ENCODE measurements at regions not wholly inside any gene's neighbourhood (a gene's known extent, or its start where the extent isn't known, plus 50 kb on each side); places are given as distances from the start of the nearest gene placed in this dataset.

- Histone ChIP-seq H3K27me3 (ENCODE audit: control insufficient read depth, insufficient read depth, low read length) (no peaks in the 10 kb centered on the region), H3K4me3 (ENCODE audit: low read depth, low read length) (no peak overlapping the region), H3K36me3 (ENCODE audit: control insufficient read depth, insufficient read depth, low read length) (no peaks in the 10 kb centered on the region)
- FAIRE-seq (peak; percentile 32), DNase-seq (ENCODE audit: low read depth) (no peak)
- TF ChIP-seq CTCF (IDR thresholded peaks at IDR 0.05; ENCODE audit: insufficient read depth, low read length, severe bottlenecking) = no peak
These were observed 87.1 kb upstream of the OPCML start for GRCh38 chr11:133619397-133619796.

- H3K36me3 ChIP-seq (ENCODE audit: control insufficient read depth, insufficient read depth, low read length) = no peaks in the 10 kb centered on the region
These were observed 86.2 kb upstream of the OPCML start for GRCh38 chr11:133618544-133618943.

GRCh38 chr11:133608496-133608895 is 76.2 kb upstream of the OPCML start:
- Histone ChIP-seq H3K36me3 (ENCODE audit: control insufficient read depth, insufficient read depth, low read length) (no peaks in the 10 kb centered on the region), H3K27me3 (ENCODE audit: control insufficient read depth, insufficient read depth, low read length) (no peaks in the 10 kb centered on the region), H3K4me3 (ENCODE audit: low read depth, low read length) (no peak overlapping the region)
- TF ChIP-seq CTCF (IDR thresholded peaks at IDR 0.05; ENCODE audit: insufficient read depth, low read length, severe bottlenecking) = no peak
- DNase-seq (ENCODE audit: low read depth) (no peak), FAIRE-seq (no peak)

More at GRCh38 chr11:133618544-133618943, 86.2 kb upstream of the OPCML start:
- FAIRE-seq (no peak), DNase-seq (ENCODE audit: low read depth) (no peak)
- no peak for TF ChIP-seq CTCF (IDR thresholded peaks at IDR 0.05; ENCODE audit: insufficient read depth, low read length, severe bottlenecking)
- H3K27me3 ChIP-seq (ENCODE audit: control insufficient read depth, insufficient read depth, low read length) = no peaks in the 10 kb centered on the region
- H3K4me3 ChIP-seq (ENCODE audit: low read depth, low read length) = no peak overlapping the region

GRCh38 chr11:133606124-133606523 is 73.8 kb upstream of the OPCML start:
- Histone ChIP-seq H3K27me3 (ENCODE audit: control insufficient read depth, insufficient read depth, low read length) (no peaks in the 10 kb centered on the region), H3K36me3 (ENCODE audit: control insufficient read depth, insufficient read depth, low read length) (no peaks in the 10 kb centered on the region), H3K4me3 (ENCODE audit: low read depth, low read length) (no peak overlapping the region)
- no peak for DNase-seq (ENCODE audit: low read depth)
- FAIRE-seq = peak; percentile 28
- no peak for TF ChIP-seq CTCF (IDR thresholded peaks at IDR 0.05; ENCODE audit: insufficient read depth, low read length, severe bottlenecking)

- DNase-seq (ENCODE audit: low read depth) = no peak
- no peaks in the 10 kb centered on the region for H3K27me3 ChIP-seq (ENCODE audit: control insufficient read depth, insufficient read depth, low read length)
- no peak for FAIRE-seq
- no peaks in the 10 kb centered on the region for H3K36me3 ChIP-seq (ENCODE audit: control insufficient read depth, insufficient read depth, low read length)
- no peak overlapping the region for H3K4me3 ChIP-seq (ENCODE audit: low read depth, low read length)
- no peak for TF ChIP-seq CTCF (IDR thresholded peaks at IDR 0.05; ENCODE audit: insufficient read depth, low read length, severe bottlenecking)
These were observed 73.2 kb upstream of the OPCML start for GRCh38 chr11:133605482-133605881.

GRCh38 chr11:133601641-133602040 is 69.3 kb upstream of the OPCML start:
- no peak for FAIRE-seq
- no peak for DNase-seq (ENCODE audit: low read depth)
- no peak for TF ChIP-seq CTCF (IDR thresholded peaks at IDR 0.05; ENCODE audit: insufficient read depth, low read length, severe bottlenecking)

More at GRCh38 chr11:133601641-133602040, 69.3 kb upstream of the OPCML start:
- no peaks in the 10 kb centered on the region for H3K27me3 ChIP-seq (ENCODE audit: control insufficient read depth, insufficient read depth, low read length)
- H3K4me3 ChIP-seq (ENCODE audit: low read depth, low read length) = no peak overlapping the region
- no peaks in the 10 kb centered on the region for H3K36me3 ChIP-seq (ENCODE audit: control insufficient read depth, insufficient read depth, low read length)
